GM12891 (cell line): ENCODE measurements at regions not wholly inside any gene's neighbourhood (a gene's known extent, or its start where the extent isn't known, plus 50 kb on each side); places are given as distances from the start of the nearest gene placed in this dataset.

Experiments used
- POLR2A ChIP-seq: IDR thresholded peaks from 2 replicates; pipeline ENCODE4 v1.6.1; 2011; ENCODE audit warnings: low read depth, low read length, control low read depth
- POLR2AphosphoS5 ChIP-seq: IDR thresholded peaks from 2 replicates; pipeline ENCODE4 v1.6.1; 2011; ENCODE audit warnings: low read depth, low read length, control low read depth
- SPI1 ChIP-seq: IDR thresholded peaks from 2 replicates; pipeline ENCODE4 v1.6.1; 2011; ENCODE audit warnings: low read depth, low read length, control low read depth

- no peak for TF ChIP-seq POLR2A
- no peak for TF ChIP-seq SPI1
- TF ChIP-seq POLR2AphosphoS5, result no peak
Observed at GRCh38 chr2:204239411-204240165, 303.0 kb downstream of the ICOS start.
